ENCODE measurements at regions not wholly inside any gene's neighbourhood (a gene's known extent, or its start where the extent isn't known, plus 50 kb on each side); places are given as distances from the start of the nearest gene placed in this dataset.

- no peak for TF ChIP-seq CTCF (IDR thresholded peaks at IDR 0.05)
These were observed 608.2 kb upstream of the DAB2 start for GRCh38 chr5:40033009-40033408.

GRCh38 chr5:40030661-40031060 is 605.9 kb upstream of the DAB2 start:
- no peak for TF ChIP-seq CTCF (IDR thresholded peaks at IDR 0.05)

GRCh38 chr5:40029711-40030495 is 605.1 kb upstream of the DAB2 start:
- TF ChIP-seq CTCF (IDR thresholded peaks at IDR 0.05): no peak

GRCh38 chr5:40027400-40027799 is 602.6 kb upstream of the DAB2 start:
- TF ChIP-seq CTCF (IDR thresholded peaks at IDR 0.05): no peak

GRCh38 chr5:40025586-40025985 is 600.8 kb upstream of the DAB2 start:
- TF ChIP-seq CTCF (IDR thresholded peaks at IDR 0.05): no peak

GRCh38 chr5:40022057-40022456 is 597.3 kb upstream of the DAB2 start:
- no peak for TF ChIP-seq CTCF (IDR thresholded peaks at IDR 0.05)

- TF ChIP-seq CTCF (IDR thresholded peaks at IDR 0.05): peak; percentile 51; the same call in 1 of the 2 replicates
These were observed 596.2 kb upstream of the DAB2 start for GRCh38 chr5:40021007-40021406.

- no peak for TF ChIP-seq CTCF (IDR thresholded peaks at IDR 0.05)
These were observed 593.1 kb upstream of the DAB2 start for GRCh38 chr5:40017918-40018317.
